Suprapubic skin (tissue), 4 donors: ENCODE measurements at regions not wholly inside any gene's neighbourhood (a gene's known extent, or its start where the extent isn't known, plus 50 kb on each side); places are given as distances from the start of the nearest gene placed in this dataset.

ENCODE experiments used
- CTCF ChIP-seq, 2 donors: fragments of 200-600 bp in 1 of 2; fragments of 450-650 bp in 1 of 2; sonication (generic) in 1 of 2; IDR thresholded peaks; one replicate each; pipeline ENCODE4 v1.5.1; 2016 to 2019; ENCODE audit warnings: antibody characterized with exemption in 2 of 2, mild to moderate bottlenecking in 1 of 2, moderate library complexity in 1 of 2
- EP300 ChIP-seq: sonication (generic); formaldehyde crosslinking; IDR thresholded peaks from one replicate; pipeline ENCODE4 v1.6.1; 2017; ENCODE audit warnings: antibody characterized with exemption
- POLR2A ChIP-seq, 2 donors: fragments of 450-650 bp; IDR thresholded peaks; one replicate each; pipeline ENCODE4 v1.6.1; 2017; ENCODE audit warnings: antibody characterized with exemption in 2 of 2, mild to moderate bottlenecking in 2 of 2, moderate library complexity in 2 of 2
- POLR2AphosphoS5 ChIP-seq, 3 donors: sonication (generic); formaldehyde crosslinking; IDR thresholded peaks; one replicate each; pipeline ENCODE4 v1.6.1; 2017; ENCODE audit warnings: antibody characterized with exemption in 3 of 3

GRCh38 chr10:55098452-55098851 lies 297.4 kb upstream of the PCDH15 start:
- TF ChIP-seq CTCF (IDR thresholded peaks at IDR 0.05), result no peak
- no peak for TF ChIP-seq POLR2A (IDR thresholded peaks at IDR 0.05)
- TF ChIP-seq POLR2AphosphoS5 (IDR thresholded peaks at IDR 0.05), result no peak
- TF ChIP-seq EP300, result no peak
